ENCODE measurements at regions not wholly inside any gene's neighbourhood (a gene's known extent, or its start where the extent isn't known, plus 50 kb on each side); places are given as distances from the start of the nearest gene placed in this dataset.
"Not testable (repeated sequence)": the region's sequence is repeated elsewhere in the genome, so short reads cannot be mapped to it uniquely, and the experiment has no call there.

- no peak for DNase-seq (ENCODE audit: low read depth in 2 of 2)
Observed at GRCh38 chr1:184889166-184889565, 85.1 kb downstream of the NIBAN1 start.

- DNase-seq (ENCODE audit: low read depth in 2 of 2) = peak; percentile 48 to 56
Observed at GRCh38 chr1:184888505-184888904, 85.8 kb downstream of the NIBAN1 start.

- no peak for DNase-seq (ENCODE audit: low read depth in 2 of 2)
Observed at GRCh38 chr1:184882957-184883815, 91.1 kb downstream of the NIBAN1 start.

- peak in 1 of 2 donors; percentile 4 for DNase-seq (ENCODE audit: low read depth in 2 of 2)
Observed at GRCh38 chr1:184881941-184882913, 92.1 kb downstream of the NIBAN1 start.

GRCh38 chr1:184879876-184880557 is 94.3 kb downstream of the NIBAN1 start:
- DNase-seq (ENCODE audit: low read depth in 2 of 2) = no peak

GRCh38 chr1:184878602-184879001 is 95.7 kb downstream of the NIBAN1 start:
- no peak for DNase-seq (ENCODE audit: low read depth in 2 of 2)

- no peak for DNase-seq (ENCODE audit: low read depth in 2 of 2)
Observed at GRCh38 chr1:184878002-184878401, 96.3 kb downstream of the NIBAN1 start.

- DNase-seq (ENCODE audit: low read depth in 2 of 2) = not testable (repeated sequence)
Observed at GRCh38 chr1:184876015-184876414, 98.3 kb downstream of the NIBAN1 start.

- no peak for DNase-seq (ENCODE audit: low read depth in 2 of 2)
Observed at GRCh38 chr1:184875218-184875617, 99.1 kb downstream of the NIBAN1 start.

GRCh38 chr1:184870319-184870718 is 104.0 kb downstream of the NIBAN1 start:
- peak in 1 of 2 donors; percentile 50 for DNase-seq (ENCODE audit: low read depth in 2 of 2)

- no peak for DNase-seq (ENCODE audit: low read depth in 2 of 2)
Observed at GRCh38 chr1:184867866-184868689, 106.2 kb downstream of the NIBAN1 start.

GRCh38 chr1:184866991-184867788 is 107.1 kb downstream of the NIBAN1 start:
- peak in 1 of 2 donors; percentile 68 for DNase-seq (ENCODE audit: low read depth in 2 of 2)

- no peak for DNase-seq (ENCODE audit: low read depth in 2 of 2)
Observed at GRCh38 chr1:184866586-184866985, 107.7 kb downstream of the NIBAN1 start.

- no peak for DNase-seq (ENCODE audit: low read depth in 2 of 2)
Observed at GRCh38 chr1:184865831-184866230, 108.5 kb downstream of the NIBAN1 start.

- no peak for DNase-seq (ENCODE audit: low read depth in 2 of 2)
Observed at GRCh38 chr1:184861755-184862336, 107.2 kb upstream of the EDEM3 start.

- DNase-seq (ENCODE audit: low read depth in 2 of 2) = no peak
Observed at GRCh38 chr1:184860985-184861754, 106.5 kb upstream of the EDEM3 start.

- no peak for DNase-seq (ENCODE audit: low read depth in 2 of 2)
Observed at GRCh38 chr1:184860535-184860934, 105.9 kb upstream of the EDEM3 start.

- DNase-seq (ENCODE audit: low read depth in 2 of 2) = no peak
Observed at GRCh38 chr1:184859381-184860105, 104.9 kb upstream of the EDEM3 start.

All from lung microvascular endothelial cell (primary cell).